GM19463 (cell line): ENCODE measurements at regions not wholly inside any gene's neighbourhood (a gene's known extent, or its start where the extent isn't known, plus 50 kb on each side); places are given as distances from the start of the nearest gene placed in this dataset.

Experiments
- ATAC-seq: cut with Tn5 transposase; IDR thresholded peaks from one replicate; pipeline ENCODE4 v1.9.1; 2021; ENCODE audit warnings: mild to moderate bottlenecking, moderate library complexity; ENCODE audit not compliant: unreplicated experiment

GRCh38 chr14:65185829-65186228 lies 83.5 kb upstream of the MAX start:
- ATAC-seq, result no peak

DNA sequence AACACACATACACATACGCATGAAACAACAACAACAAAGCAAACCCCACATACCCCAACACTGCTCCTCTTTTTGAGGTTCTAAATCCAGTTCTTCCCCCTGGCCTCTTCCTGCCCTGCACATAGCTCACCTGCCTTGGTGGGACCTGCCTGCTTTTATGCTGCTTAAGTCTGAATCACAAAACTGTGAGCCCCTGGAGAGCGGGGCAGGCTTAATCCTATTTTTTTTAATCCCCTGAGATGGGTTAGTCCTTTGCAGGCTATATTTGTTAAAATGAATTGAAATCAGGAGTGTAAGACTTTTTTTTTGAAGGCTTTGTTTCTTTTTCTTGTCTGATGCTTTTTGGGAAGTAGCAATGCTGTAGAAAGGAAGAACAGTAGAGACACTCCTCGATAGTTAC lies 84.6 kb upstream of the MAX start:
- no peak for ATAC-seq

DNA sequence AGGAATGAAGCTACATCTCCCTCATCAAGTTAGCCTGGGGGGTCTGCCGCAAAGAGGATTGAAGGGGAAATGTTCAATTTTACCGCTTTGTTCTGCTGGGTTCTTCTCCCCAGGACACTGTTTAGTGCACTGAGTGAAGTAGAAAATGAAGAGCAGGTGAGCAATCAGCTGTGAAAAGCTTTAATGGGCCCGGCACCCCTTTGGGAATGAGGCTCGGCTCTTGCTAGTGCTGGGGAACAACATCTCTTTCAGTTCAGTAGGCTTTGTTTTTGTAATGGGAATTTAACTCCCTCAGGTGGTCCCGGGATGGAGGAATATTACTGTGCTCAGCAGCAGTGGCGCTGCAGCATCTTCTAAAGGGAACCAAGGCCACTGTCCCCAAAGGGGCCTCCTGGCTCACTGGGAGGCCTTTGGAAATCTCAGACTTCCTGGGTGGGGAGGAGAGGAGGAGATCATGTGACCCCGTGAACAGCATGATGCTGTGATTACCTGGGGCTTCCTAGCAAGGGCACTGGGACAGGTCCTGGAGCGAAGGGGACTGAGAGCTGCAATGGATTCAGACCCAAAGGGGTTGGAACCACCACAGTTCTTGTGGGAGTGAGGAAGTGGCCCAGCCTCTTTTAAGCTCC lies 85.2 kb upstream of the MAX start:
- no peak for ATAC-seq

DNA sequence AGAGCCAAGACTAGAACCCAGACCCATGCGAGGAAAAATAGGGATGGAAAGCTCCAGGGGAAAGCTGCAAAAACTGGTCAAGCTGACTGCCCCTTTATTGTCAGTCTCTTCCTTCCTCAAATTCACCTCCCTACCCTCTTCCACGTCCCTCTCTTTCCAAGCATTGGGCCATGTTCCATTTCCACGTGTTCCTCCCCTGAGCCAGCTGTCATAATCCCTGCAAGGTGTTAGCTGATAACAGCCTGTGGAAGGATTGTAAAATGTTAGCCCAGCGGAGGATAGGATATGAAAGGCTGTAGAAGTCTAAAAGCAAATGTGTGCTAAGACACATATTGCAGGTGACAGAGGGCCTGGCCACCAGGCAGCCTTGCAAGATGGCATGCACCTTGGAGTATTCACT lies 88.0 kb upstream of the MAX start:
- ATAC-seq, result no peak

DNA sequence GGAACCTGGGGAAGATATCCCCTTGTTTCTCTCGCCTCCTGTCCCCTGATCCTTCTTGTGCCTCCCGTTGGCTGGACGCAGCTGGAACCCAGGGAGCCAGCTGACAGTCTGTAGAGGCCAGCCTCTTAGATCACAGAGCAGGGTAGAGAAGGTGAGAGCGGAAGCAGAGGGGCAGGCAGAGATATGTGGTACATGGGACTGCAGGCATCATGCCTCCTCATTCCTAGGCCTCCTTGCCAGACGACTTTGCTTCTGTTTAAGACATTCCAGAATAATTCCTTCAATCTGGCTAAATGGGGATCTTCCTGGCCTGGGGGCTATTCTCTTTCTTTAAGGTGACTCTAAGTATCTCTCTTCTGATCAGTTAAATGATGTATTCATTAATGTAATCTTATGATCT lies 89.4 kb upstream of the MAX start:
- ATAC-seq, result no peak

GRCh38 chr14:65192686-65193085 lies 90.4 kb upstream of the MAX start:
- ATAC-seq, result no peak

GRCh38 chr14:65193916-65194590 lies 91.7 kb upstream of the MAX start:
- no peak for ATAC-seq

DNA sequence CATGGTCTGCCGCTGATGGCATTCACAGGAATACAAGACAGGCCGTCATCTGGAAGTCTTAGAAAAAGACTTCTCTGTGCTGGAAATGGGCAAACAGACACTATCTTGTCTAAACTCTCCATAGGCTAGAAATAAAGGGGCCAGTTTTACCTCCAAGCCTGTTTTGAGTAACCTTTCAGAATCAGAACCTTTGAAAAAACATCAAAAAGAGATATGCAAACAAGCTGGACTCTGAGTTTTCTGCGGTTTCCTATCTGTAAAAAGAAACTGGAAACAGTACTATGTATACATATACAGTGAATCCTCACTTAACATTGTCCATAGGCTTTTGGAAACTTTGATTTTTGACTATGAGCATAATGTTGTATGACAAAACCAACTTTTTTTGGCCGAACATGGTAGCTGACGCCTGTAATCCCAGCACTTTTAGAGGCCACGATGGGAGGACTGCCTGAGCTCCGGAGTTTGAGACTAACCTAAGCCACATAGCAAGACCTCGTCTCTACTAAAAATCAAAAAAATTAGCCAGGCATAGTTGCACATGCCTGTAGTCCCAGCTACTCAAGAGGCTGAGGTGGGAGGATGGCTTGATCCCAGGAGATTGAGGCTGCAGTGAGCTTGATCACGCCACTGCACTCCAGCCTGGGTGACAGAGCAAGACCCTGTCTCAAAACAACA lies 92.9 kb upstream of the MAX start:
- peak; percentile 94 for ATAC-seq

DNA sequence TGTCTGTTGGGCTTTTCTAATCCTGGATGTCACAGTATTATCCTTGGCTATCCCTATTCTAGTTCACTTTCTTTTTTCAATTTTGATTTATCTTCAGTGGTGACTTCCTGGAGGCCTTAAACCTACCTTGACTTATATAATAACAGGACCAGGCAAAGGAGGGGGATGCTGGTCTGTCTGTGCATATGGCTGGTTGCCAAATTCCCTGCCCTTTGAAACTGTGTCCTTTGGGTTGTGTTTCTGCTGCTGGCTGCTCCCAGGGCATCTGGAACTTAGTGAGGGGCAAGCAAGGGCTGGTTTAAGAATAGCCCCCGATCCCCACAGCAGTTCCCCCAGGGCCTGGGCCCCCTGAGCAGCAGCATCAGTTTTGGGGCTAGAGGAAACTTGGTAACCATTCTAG lies 96.0 kb upstream of the MAX start:
- ATAC-seq, result no peak

DNA sequence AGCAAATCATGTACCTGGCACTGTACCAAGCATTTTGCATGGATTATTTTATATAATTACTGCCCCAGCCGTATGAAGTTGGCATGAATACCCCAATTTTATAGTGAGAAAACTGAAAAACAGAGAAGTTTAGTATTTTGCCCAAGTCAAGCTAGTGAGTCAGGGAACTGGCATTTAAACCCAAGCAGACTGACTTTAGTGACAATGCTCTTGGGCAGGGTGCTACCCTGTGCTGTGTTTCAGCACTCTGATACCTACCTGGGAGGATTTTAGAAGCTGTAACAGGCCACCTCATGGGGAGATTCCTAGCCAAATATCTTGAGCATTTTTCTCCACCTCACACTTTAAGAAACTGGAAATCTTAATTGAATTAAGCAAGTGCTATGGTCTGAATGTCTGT lies 98.1 kb upstream of the MAX start:
- no peak for ATAC-seq

DNA sequence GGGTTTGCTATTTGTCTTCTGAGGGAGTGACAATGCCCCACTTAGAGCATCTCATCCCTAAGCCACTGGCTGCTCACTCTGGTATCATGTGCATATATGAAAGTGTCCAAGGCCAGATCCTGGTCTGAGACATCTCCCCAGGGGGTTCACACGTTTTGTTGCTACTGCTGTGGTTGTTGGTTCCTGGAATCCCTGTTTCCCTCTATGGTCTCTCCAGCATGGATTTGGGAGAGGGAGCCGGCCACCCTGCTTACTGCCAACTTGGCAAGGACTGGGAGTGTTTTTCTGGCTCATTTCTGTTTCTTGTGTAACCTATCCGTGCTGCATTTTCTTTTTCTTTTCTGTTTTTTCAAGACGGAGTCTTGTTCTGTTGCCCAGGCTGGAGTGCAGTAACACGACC lies 101.3 kb upstream of the MAX start:
- ATAC-seq, result no peak

GRCh38 chr14:65204056-65204455 lies 101.7 kb upstream of the MAX start:
- no peak for ATAC-seq

DNA sequence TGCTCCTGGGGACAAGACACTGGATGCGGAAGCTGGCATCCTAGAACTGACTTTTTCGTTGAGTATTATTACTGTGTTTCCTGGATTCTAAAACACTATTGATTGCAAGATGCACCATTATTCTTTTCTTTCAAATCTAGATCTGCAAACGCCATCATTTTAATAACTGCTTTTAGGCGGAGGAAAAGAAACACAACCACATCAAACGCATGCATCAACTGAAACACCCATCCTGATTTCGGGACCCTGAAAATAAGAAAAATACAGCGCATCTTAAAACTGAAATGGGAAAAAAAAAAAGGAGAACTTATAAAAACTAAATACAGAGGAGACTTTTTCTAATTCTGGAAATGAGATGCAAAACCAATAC lies 103.7 kb upstream of the MAX start:
- ATAC-seq, result no peak

DNA sequence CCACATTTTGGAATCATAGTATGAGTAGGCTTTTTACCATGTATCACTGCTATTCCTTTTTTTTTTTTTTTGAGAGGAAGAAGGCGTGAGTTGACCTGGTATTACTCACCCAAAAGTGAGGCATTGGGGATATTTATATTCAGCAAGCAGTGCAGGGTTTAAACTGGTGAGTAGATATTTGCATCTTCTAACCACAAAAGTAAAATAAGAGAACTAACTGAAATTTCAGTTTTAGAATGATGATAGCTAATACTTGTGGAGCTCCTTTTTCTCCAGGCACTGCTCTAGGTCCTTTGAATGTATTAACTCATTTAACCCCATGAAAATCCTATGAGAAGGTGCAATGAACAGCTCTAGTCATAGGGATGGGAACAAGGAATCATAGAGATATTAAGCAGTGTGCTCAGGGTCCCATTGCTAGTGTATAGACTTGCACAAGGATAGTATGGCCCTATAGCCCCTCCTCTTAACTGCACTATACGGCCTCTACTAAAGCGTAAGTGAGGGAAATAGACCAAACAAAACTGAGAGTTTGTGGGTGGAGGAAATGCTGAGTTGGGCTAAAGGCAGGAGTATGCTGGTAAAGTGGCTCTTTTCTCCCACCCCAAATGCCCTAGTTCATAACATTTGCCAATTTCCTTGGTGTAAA lies 104.3 kb upstream of the MAX start:
- peak; percentile 60 for ATAC-seq

GRCh38 chr14:65208548-65208947 lies 106.2 kb upstream of the MAX start:
- ATAC-seq, result no peak

DNA sequence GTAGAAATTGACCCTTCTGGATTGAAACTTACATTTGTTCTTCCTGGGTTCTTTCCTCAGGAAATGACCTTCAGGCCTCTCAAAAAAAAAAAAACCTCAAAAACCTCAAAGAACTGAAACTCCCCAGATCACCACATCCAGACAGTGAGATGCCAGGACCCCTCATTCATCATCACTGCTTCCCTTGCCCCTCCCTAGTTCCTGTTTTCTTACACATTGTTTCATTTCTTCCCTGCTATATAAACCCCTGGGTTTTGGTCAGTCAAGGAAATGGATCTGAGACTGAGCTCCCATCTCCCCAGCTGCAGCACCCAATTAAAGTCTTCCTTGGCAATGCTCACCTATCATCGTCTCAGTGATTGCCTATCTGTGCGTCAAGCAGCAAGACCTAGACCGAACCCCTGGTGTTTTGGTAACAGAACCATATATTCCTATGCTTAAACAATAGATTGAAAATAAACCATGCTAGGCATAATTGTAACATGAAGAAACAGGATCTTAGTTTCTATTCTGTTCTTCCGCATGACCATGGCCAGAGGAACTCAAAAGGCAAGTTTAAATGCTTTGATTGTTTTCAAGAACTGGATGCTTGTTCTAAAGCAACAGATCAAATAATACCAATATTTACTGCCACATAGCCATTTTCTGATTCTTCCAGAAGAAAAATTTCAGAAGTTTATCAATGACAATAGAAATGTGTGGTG lies 108.0 kb upstream of the MAX start:
- ATAC-seq, result no peak

DNA sequence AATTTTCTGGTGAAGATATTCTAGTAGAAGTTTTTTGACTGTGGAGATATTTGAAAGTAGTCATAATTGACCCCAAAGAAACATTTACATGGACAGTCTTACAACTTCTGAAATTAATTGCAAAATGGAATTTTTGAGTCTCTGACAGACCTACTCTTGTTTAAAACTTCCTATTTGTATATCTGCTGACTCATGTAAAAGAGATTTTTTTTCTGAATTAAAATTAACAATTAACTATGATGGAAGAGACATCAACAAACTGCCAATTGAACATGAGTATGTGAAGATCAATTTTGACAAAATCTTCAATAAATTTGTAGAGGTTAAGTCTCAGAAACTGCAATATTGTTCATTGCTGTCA lies 108.5 kb upstream of the MAX start:
- ATAC-seq, result no peak

GRCh38 chr14:65211341-65211987 lies 109.1 kb upstream of the MAX start:
- no peak for ATAC-seq

DNA sequence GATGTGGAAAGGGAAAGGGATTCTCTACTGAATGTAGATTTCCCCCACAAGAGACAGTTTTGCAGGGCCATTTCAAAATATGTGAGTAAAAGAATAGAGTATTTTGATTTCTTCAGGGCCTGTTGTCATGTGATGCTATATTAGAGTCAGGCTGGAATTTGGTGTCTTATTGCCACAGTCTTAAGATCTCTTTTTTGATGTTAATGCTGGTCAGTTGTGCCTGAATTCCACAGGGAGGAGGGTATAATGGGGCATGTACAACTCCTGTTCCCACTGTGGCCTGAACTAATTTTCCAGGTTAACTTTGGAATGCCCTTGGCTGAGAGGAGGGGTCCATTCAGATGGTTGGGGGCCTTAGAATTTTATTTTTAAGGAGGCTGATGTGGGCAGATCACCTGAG lies 111.0 kb upstream of the MAX start:
- no peak for ATAC-seq

DNA sequence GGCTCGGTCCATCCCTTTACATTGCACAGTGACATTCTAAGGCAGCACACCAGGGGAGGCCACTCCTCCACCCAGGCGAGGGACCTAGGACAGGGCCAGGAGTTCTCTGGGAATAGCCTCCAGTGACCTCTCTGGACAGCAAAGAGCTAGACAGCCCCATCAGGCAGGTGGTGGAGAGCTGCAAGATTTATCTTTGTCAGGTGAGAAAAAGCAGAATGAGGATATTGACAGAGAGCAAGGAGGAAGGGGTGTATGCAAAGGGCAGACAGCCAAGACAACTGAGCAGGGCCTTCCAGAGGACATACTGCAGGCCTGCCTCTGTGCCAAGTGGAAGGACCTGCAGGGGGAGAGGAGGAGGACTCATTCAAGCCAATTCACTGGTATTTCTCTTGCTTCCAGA lies 112.4 kb upstream of the MAX start:
- ATAC-seq, result no peak

GRCh38 chr14:65219353-65219752 lies 117.0 kb upstream of the MAX start:
- no peak for ATAC-seq
